H1 (cell line): ENCODE measurements at regions not wholly inside any gene's neighbourhood (a gene's known extent, or its start where the extent isn't known, plus 50 kb on each side); places are given as distances from the start of the nearest gene placed in this dataset.

ENCODE experiments used
- CTCF ChIA-PET: fragments of 300-600 bp; sonication (Branson Sonifier 250); formaldehyde crosslinking; loops from one replicate; lab custom pipeline; 2021; ENCODE audit not compliant: partially characterized antibody; lab: Charles Lee
- POLR2A ChIA-PET: fragments of 300-600 bp; sonication (Branson Sonifier 250); formaldehyde crosslinking; loops from one replicate; lab custom pipeline; 2021; ENCODE audit warnings: inconsistent platforms; ENCODE audit not compliant: partially characterized antibody; lab: Charles Lee
- DNase-seq, 2 experiments: peaks; one replicate each; pipeline versions ENCODE4 v3.0.0 to v3.0.0-alpha.2; 2010 to 2022; ENCODE audit warnings: low spot score in 2 of 2, low read depth in 1 of 2, mixed read lengths in 1 of 2
- FAIRE-seq: peaks from 2 replicates; lab custom pipeline; 2011; peaks lifted over from hg19 to GRCh38; lab: Jason Lieb, UNC
- H2AFZ ChIP-seq: 2 replicates; pipeline ENCODE4 v1.8.1; 2012; ENCODE audit warnings: low read length, inconsistent platforms
- H2AK5ac ChIP-seq: 2 replicates; pipeline ENCODE4 v1.6.1; 2013; ENCODE audit warnings: low read depth, low read length
- H2BK120ac ChIP-seq: replicated peaks from 2 replicates; pipeline ENCODE3; 2013; ENCODE audit warnings: low read depth, low read length, inconsistent platforms
- H2BK12ac ChIP-seq: 2 replicates; pipeline ENCODE4 v1.6.1; 2013; ENCODE audit warnings: low read depth, low read length
- H2BK15ac ChIP-seq: 2 replicates; pipeline ENCODE4 v1.6.1; 2013; ENCODE audit warnings: low read length
- H2BK20ac ChIP-seq: 2 replicates; pipeline ENCODE4 v1.6.1; 2013; ENCODE audit warnings: low read length
- H2BK5ac ChIP-seq: 2 replicates; pipeline ENCODE4 v1.6.1; 2013; ENCODE audit warnings: low read depth, low read length
- H3K14ac ChIP-seq: 2 replicates; pipeline ENCODE4 v1.6.1; 2013; ENCODE audit warnings: inconsistent platforms; ENCODE audit not compliant: insufficient read length
- H3K18ac ChIP-seq: 2 replicates; pipeline ENCODE4 v1.6.1; 2013; ENCODE audit warnings: low read length; ENCODE audit errors: extremely low read depth
- H3K23ac ChIP-seq: 2 replicates; pipeline ENCODE4 v1.6.1; 2013; ENCODE audit warnings: inconsistent platforms; ENCODE audit not compliant: insufficient read length
- H3K23me2 ChIP-seq: 2 replicates; pipeline ENCODE4 v1.6.1; 2013; ENCODE audit warnings: low read depth, low read length
- H3K27ac ChIP-seq: 2 replicates; pipeline ENCODE4 v1.6.1; 2011; ENCODE audit warnings: low read depth, low read length, inconsistent platforms
- H3K27me3 ChIP-seq, 4 experiments: replicated peaks in 1 of 4; 1 replicate in 1 of 4; 2 replicates in 3 of 4; pipeline versions ENCODE4 v1.6.1 to v1.8.1; 2011 to 2013; ENCODE audit warnings: low read length in 3 of 4, mild to moderate bottlenecking in 3 of 4, inconsistent platforms in 2 of 4, mixed read lengths in 2 of 4, moderate library complexity in 1 of 4; ENCODE audit not compliant: control insufficient read depth in 3 of 4, insufficient read depth in 3 of 4; ENCODE audit errors: extremely low read depth in 1 of 4
- H3K36me3 ChIP-seq, 4 experiments: 2 replicates each; pipeline versions ENCODE4 v1.6.1 to v1.8.1; 2011 to 2013; ENCODE audit warnings: mild to moderate bottlenecking in 4 of 4, low read length in 3 of 4, moderate library complexity in 2 of 4, control low read depth in 1 of 4, inconsistent platforms in 1 of 4; ENCODE audit not compliant: insufficient read depth in 4 of 4, control insufficient read depth in 2 of 4
- H3K4ac ChIP-seq: replicated peaks from 2 replicates; pipeline ENCODE3; 2013; ENCODE audit warnings: low read length, low read depth, mixed read lengths, inconsistent platforms; ENCODE audit not compliant: insufficient read length
- H3K4me1 ChIP-seq, 4 experiments: replicated peaks in 1 of 4; 1 replicate in 1 of 4; 2 replicates in 3 of 4; pipeline versions ENCODE4 v1.6.1 to v1.8.1; 2011 to 2013; ENCODE audit warnings: low read length in 3 of 4, inconsistent platforms in 2 of 4, mixed read lengths in 1 of 4; ENCODE audit not compliant: insufficient read depth in 4 of 4, control insufficient read depth in 3 of 4
- H3K4me2 ChIP-seq, 2 experiments: 2 replicates each; pipeline versions ENCODE4 v1.6.1 to v1.8.1; 2011 to 2013; ENCODE audit warnings: low read depth in 2 of 2, low read length in 2 of 2, control low read depth in 1 of 2, inconsistent platforms in 1 of 2, mild to moderate bottlenecking in 1 of 2; ENCODE audit not compliant: insufficient read depth in 1 of 2
- H3K4me3 ChIP-seq, 4 experiments: fragments of 200-600, 300-600 bp in 1 of 4; sonication (generic), shearing (Covaris generic), sonication (Bioruptor Twin) in 1 of 4; 2 replicates each; pipeline versions ENCODE4 v1.5.1 to v1.8.1; 2011 to 2016; ENCODE audit warnings: low read length in 4 of 4, low read depth in 3 of 4, control low read depth in 2 of 4, inconsistent platforms in 2 of 4, mild to moderate bottlenecking in 2 of 4, mixed read lengths in 1 of 4, moderate library complexity in 1 of 4; ENCODE audit not compliant: insufficient read depth in 2 of 4; ENCODE audit errors: extremely low read depth in 1 of 4
- H3K56ac ChIP-seq: replicated peaks from 2 replicates; pipeline ENCODE3; 2013; ENCODE audit warnings: low read depth, mild to moderate bottlenecking, mixed read lengths, low read length, inconsistent platforms; ENCODE audit not compliant: insufficient read length
- H3K79me1 ChIP-seq: 2 replicates; pipeline ENCODE4 v1.6.1; 2013; ENCODE audit warnings: low read depth, low read length, control low read depth
- H3K79me2 ChIP-seq, 2 experiments: 2 replicates each; pipeline versions ENCODE4 v1.6.1 to v1.8.1; 2012 to 2013; ENCODE audit warnings: low read length in 2 of 2, mild to moderate bottlenecking in 2 of 2, inconsistent platforms in 1 of 2; ENCODE audit not compliant: insufficient read depth in 2 of 2, control insufficient read depth in 1 of 2
- H3K9ac ChIP-seq, 4 experiments: replicated peaks in 1 of 4; 1 replicate in 1 of 4; 2 replicates in 3 of 4; pipeline versions ENCODE4 v1.6.1 to v1.8.1; 2011 to 2013; ENCODE audit warnings: low read depth in 3 of 4, low read length in 3 of 4, control low read depth in 2 of 4, mild to moderate bottlenecking in 2 of 4, moderate library complexity in 2 of 4, inconsistent platforms in 1 of 4; ENCODE audit errors: extremely low read depth in 1 of 4
- H3K9me3 ChIP-seq, 2 experiments: 2 replicates each; pipeline versions ENCODE4 v1.6.1 to v1.8.1; 2012 to 2013; ENCODE audit warnings: mild to moderate bottlenecking in 2 of 2, moderate library complexity in 2 of 2, control low read depth in 1 of 2, inconsistent platforms in 1 of 2, low read depth in 1 of 2, low read length in 1 of 2, mixed read lengths in 1 of 2; ENCODE audit not compliant: insufficient read depth in 2 of 2
- H4K20me1 ChIP-seq, 2 experiments: replicated peaks in 1 of 2; 2 replicates each; pipeline versions ENCODE3 to v1.8.1; 2011 to 2013; ENCODE audit warnings: inconsistent platforms in 2 of 2, low read length in 2 of 2, mild to moderate bottlenecking in 1 of 2; ENCODE audit not compliant: insufficient read depth in 2 of 2, control insufficient read depth in 1 of 2
- H4K5ac ChIP-seq: 2 replicates; pipeline ENCODE4 v1.6.1; 2013; ENCODE audit warnings: low read length, low read depth, mixed read lengths, inconsistent platforms; ENCODE audit not compliant: insufficient read length
- H4K8ac ChIP-seq: 2 replicates; pipeline ENCODE4 v1.8.0; 2013; ENCODE audit warnings: mild to moderate bottlenecking, moderate library complexity, low read length, inconsistent platforms; ENCODE audit not compliant: insufficient read depth; ENCODE audit errors: extremely low read depth
- H4K91ac ChIP-seq: replicated peaks from 2 replicates; pipeline ENCODE3; 2013; ENCODE audit warnings: low read length, mixed read lengths, inconsistent platforms; ENCODE audit not compliant: insufficient read length
- CEBPB ChIP-seq: IDR thresholded peaks from 2 replicates; pipeline ENCODE4 v1.6.1; 2012; ENCODE audit warnings: low read depth, low read length
- EP300 ChIP-seq, 2 experiments: IDR thresholded peaks; 1 replicate in 1 of 2; 2 replicates in 1 of 2; pipeline ENCODE4 v1.6.1; 2011 to 2012; ENCODE audit warnings: low read depth in 2 of 2, low read length in 2 of 2, mild to moderate bottlenecking in 2 of 2, borderline replicate concordance in 1 of 2, inconsistent platforms in 1 of 2, moderate library complexity in 1 of 2
- KDM1A ChIP-seq: fragments of 200-600, 300-600 bp; sonication (generic); IDR thresholded peaks from 2 replicates; pipeline ENCODE4 v1.7.1; 2016; ENCODE audit warnings: mild to moderate bottlenecking, low read length, borderline replicate concordance
- MAFK ChIP-seq: IDR thresholded peaks from 2 replicates; pipeline ENCODE4 v1.6.1; 2012; ENCODE audit warnings: low read depth, mild to moderate bottlenecking, improper control_type of control experiment, low read length
- PHF8 ChIP-seq: fragments of 200-600 bp; sonication (generic); conservative IDR thresholded peaks from 2 replicates; pipeline ENCODE4 v1.7.1; 2012; ENCODE audit warnings: low read depth, mild to moderate bottlenecking, inconsistent platforms, low read length, moderate library complexity
- whole genome bisulfite sequencing, 2 experiments: shearing (Covaris generic) in 1 of 2; methylation state at CpG; one replicate each; pipeline versions ENCODE4 v1.1.6 to v1.1.7; 2013 to 2015; ENCODE audit warnings: low lambda C conversion rate in 2 of 2, mixed read lengths in 2 of 2, inconsistent platforms in 1 of 2, low coverage in 1 of 2, missing lambda C conversion rate in 1 of 2; ENCODE audit not compliant: insufficient replicate concordance in 2 of 2, insufficient coverage in 1 of 2, insufficient read length in 1 of 2; ENCODE audit errors: extremely low coverage in 1 of 2, missing lambda C conversion rate in 1 of 2; 5-methylcytosine and 5-hydroxymethylcytosine counted together

GRCh38 chr12:42660968-42661937 lies 71.7 kb upstream of the PRICKLE1 start:
- H3K18ac ChIP-seq, result no peak overlapping the region
- no peak for TF ChIP-seq KDM1A
- peak; percentile 54; the same call in 1 of the 2 replicates for TF ChIP-seq MAFK
- TF ChIP-seq PHF8, result no peak
- no peak for TF ChIP-seq CEBPB
- no peak for TF ChIP-seq EP300 (IDR thresholded peaks at IDR 0.05; ENCODE audit: borderline replicate concordance in 1 of 2, low read depth in 2 of 2, low read length in 2 of 2)
- TF ChIP-seq, all 59 proteins: peak for 1
- Histone ChIP-seq H2BK120ac (no peak overlapping the region), H4K8ac (no peak overlapping the region), H3K79me2 (no peaks in the 10 kb centered on the region), H3K4me3 (no peak overlapping the region), H2BK15ac (no peak overlapping the region), H3K27ac (no peak overlapping the region), H2BK20ac (no peak overlapping the region), H2BK12ac (no peak overlapping the region), H3K9ac (no peak overlapping the region), H4K20me1 (no peaks in the 10 kb centered on the region), H4K5ac (no peak overlapping the region), H3K27me3 (no peaks in the 10 kb centered on the region), H3K56ac (no peak overlapping the region), H2AK5ac (no peak overlapping the region), H3K4me1 (no peaks in the 10 kb centered on the region), H3K4me2 (no peak overlapping the region), H3K23me2 (no peaks in the 10 kb centered on the region), H4K91ac (no peak overlapping the region), H3K9me3 (peaks cover 13 to 18% of the 10 kb centered on the region in 2 experiments), H2BK5ac (no peak overlapping the region), H3K23ac (no peak overlapping the region), H3K14ac (no peak overlapping the region), H3K79me1 (no peaks in the 10 kb centered on the region), H3K36me3 (peaks cover 0 to 4% (median 0%) of the 10 kb centered on the region in 4 experiments; a peak in 1 of 8 replicates), H2AFZ (no peak overlapping the region), H3K4ac (no peak overlapping the region)
- WGBS, 2 experiments, result 60% methylated on average over 3 of the region's 3 CpGs; no CpG with 5 or more reads in 1 of the 2 experiments
- FAIRE-seq (no peak), DNase-seq (no peak)
- ChIA-PET CTCF (interaction anchor here (0.9 kb wide), 1 partner anchor 14 kb away, joined by 4 read pairs; no protein-coding TSS in a partner anchor), POLR2A (no interaction called here)
